ENCODE measurements at regions not wholly inside any gene's neighbourhood (a gene's known extent, or its start where the extent isn't known, plus 50 kb on each side); places are given as distances from the start of the nearest gene placed in this dataset.

- no peak for TF ChIP-seq ZNF248 (tag by site-specific recombination; IDR thresholded peaks at IDR 0.05)
- no peak for TF ChIP-seq REST (tag by site-specific recombination; IDR thresholded peaks at IDR 0.05)
- TF ChIP-seq ZEB2 (tag by site-specific recombination; IDR thresholded peaks at IDR 0.05), result no peak
- TF ChIP-seq, protein P1, sequence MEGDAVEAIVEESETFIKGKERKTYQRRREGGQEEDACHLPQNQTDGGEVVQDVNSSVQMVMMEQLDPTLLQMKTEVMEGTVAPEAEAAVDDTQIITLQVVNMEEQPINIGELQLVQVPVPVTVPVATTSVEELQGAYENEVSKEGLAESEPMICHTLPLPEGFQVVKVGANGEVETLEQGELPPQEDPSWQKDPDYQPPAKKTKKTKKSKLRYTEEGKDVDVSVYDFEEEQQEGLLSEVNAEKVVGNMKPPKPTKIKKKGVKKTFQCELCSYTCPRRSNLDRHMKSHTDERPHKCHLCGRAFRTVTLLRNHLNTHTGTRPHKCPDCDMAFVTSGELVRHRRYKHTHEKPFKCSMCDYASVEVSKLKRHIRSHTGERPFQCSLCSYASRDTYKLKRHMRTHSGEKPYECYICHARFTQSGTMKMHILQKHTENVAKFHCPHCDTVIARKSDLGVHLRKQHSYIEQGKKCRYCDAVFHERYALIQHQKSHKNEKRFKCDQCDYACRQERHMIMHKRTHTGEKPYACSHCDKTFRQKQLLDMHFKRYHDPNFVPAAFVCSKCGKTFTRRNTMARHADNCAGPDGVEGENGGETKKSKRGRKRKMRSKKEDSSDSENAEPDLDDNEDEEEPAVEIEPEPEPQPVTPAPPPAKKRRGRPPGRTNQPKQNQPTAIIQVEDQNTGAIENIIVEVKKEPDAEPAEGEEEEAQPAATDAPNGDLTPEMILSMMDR (tag by site-specific recombination; IDR thresholded peaks at IDR 0.05), result no peak
- TF ChIP-seq ZNF239 (tag by site-specific recombination; IDR thresholded peaks at IDR 0.05), result no peak
- no peak for TF ChIP-seq SETDB1 (IDR thresholded peaks at IDR 0.05; ENCODE audit: insufficient read length, low read length)
- TF ChIP-seq ZNF146 (tag by site-specific recombination; IDR thresholded peaks at IDR 0.05), result no peak
- TF ChIP-seq ZNF623 (tag by site-specific recombination; IDR thresholded peaks at IDR 0.05), result no peak
- TF ChIP-seq ZNF629 (tag by site-specific recombination; IDR thresholded peaks at IDR 0.05), result no peak
- TF ChIP-seq PRDM4 (tag by site-specific recombination; IDR thresholded peaks at IDR 0.05), result no peak
- TF ChIP-seq ZNF133 (tag by site-specific recombination; IDR thresholded peaks at IDR 0.05), result no peak
- no peak for TF ChIP-seq ZNF10 (tag by site-specific recombination; IDR thresholded peaks at IDR 0.05)
- TF ChIP-seq MEIS1 (CRISPR knock-in tag; IDR thresholded peaks at IDR 0.05; ENCODE audit: borderline replicate concordance), result no peak
Observed at GRCh38 chr7:131276748-131277147, 50.9 kb upstream of the MKLN1 start.

Measured in HEK293 (cell line).